Suprapubic skin (tissue), 4 donors: ENCODE measurements at regions not wholly inside any gene's neighbourhood (a gene's known extent, or its start where the extent isn't known, plus 50 kb on each side); places are given as distances from the start of the nearest gene placed in this dataset.
"Not testable (repeated sequence)": the region's sequence is repeated elsewhere in the genome, so short reads cannot be mapped to it uniquely, and the experiment has no call there.

Experiments
- DNase-seq, 2 donors: peaks; one replicate each; pipeline ENCODE4 v3.0.0-alpha.2; 2019; ENCODE audit warnings: low spot score in 2 of 2
- H3K27ac ChIP-seq: fragments of 200-600 bp; sonication (generic); one replicate; pipeline ENCODE4 v1.5.1; 2019
- H3K27me3 ChIP-seq: fragments of 200-600 bp; sonication (generic); one replicate; pipeline ENCODE4 v1.5.1; 2019
- H3K36me3 ChIP-seq: fragments of 200-600 bp; sonication (generic); one replicate; pipeline ENCODE4 v1.5.1; 2019
- H3K4me1 ChIP-seq: fragments of 200-600 bp; sonication (generic); one replicate; pipeline ENCODE4 v1.5.1; 2019
- H3K4me3 ChIP-seq: fragments of 200-600 bp; sonication (generic); one replicate; pipeline ENCODE4 v1.5.1; 2019; ENCODE audit warnings: mild to moderate bottlenecking
- H3K9me3 ChIP-seq: fragments of 200-600 bp; sonication (generic); one replicate; pipeline ENCODE4 v1.5.1; 2019
- CTCF ChIP-seq, 2 donors: fragments of 200-600 bp in 1 of 2; fragments of 450-650 bp in 1 of 2; sonication (generic) in 1 of 2; IDR thresholded peaks; one replicate each; pipeline ENCODE4 v1.5.1; 2016 to 2019; ENCODE audit warnings: antibody characterized with exemption in 2 of 2, mild to moderate bottlenecking in 1 of 2, moderate library complexity in 1 of 2
- EP300 ChIP-seq: sonication (generic); formaldehyde crosslinking; IDR thresholded peaks from one replicate; pipeline ENCODE4 v1.6.1; 2017; ENCODE audit warnings: antibody characterized with exemption
- POLR2A ChIP-seq, 2 donors: fragments of 450-650 bp; IDR thresholded peaks; one replicate each; pipeline ENCODE4 v1.6.1; 2017; ENCODE audit warnings: antibody characterized with exemption in 2 of 2, mild to moderate bottlenecking in 2 of 2, moderate library complexity in 2 of 2
- POLR2AphosphoS5 ChIP-seq, 3 donors: sonication (generic); formaldehyde crosslinking; IDR thresholded peaks; one replicate each; pipeline ENCODE4 v1.6.1; 2017; ENCODE audit warnings: antibody characterized with exemption in 3 of 3
- WGBS: methylation state at CpG from one replicate; pipeline ENCODE4 v1.1.5; 2018; 5-methylcytosine and 5-hydroxymethylcytosine counted together

GRCh38 chr12:38163442-38163801 is 153.2 kb upstream of the ALG10B start:
- Histone ChIP-seq H3K4me1 (no peaks in the 10 kb centered on the region), H3K27ac (no peak overlapping the region), H3K27me3 (no peaks in the 10 kb centered on the region), H3K4me3 (no peak overlapping the region), H3K9me3 (no peaks in the 10 kb centered on the region), H3K36me3 (no peaks in the 10 kb centered on the region)
- no peak for TF ChIP-seq POLR2A (IDR thresholded peaks at IDR 0.05)
- TF ChIP-seq POLR2AphosphoS5 (IDR thresholded peaks at IDR 0.05) = no peak
- WGBS = 89% methylated on average over 28 of the region's 28 CpGs
- no peak for DNase-seq

- H3K9me3 ChIP-seq = no peaks in the 10 kb centered on the region
- WGBS = 81% methylated on average over 2 of the region's 2 CpGs
- H3K36me3 ChIP-seq = no peaks in the 10 kb centered on the region
- no peaks in the 10 kb centered on the region for H3K4me1 ChIP-seq
- H3K4me3 ChIP-seq = no peak overlapping the region
- TF ChIP-seq CTCF (IDR thresholded peaks at IDR 0.05) = no peak
- no peak for TF ChIP-seq EP300
- no peak for TF ChIP-seq POLR2A (IDR thresholded peaks at IDR 0.05)
- no peak for TF ChIP-seq POLR2AphosphoS5 (IDR thresholded peaks at IDR 0.05)
- no peak for DNase-seq
- H3K27me3 ChIP-seq = no peaks in the 10 kb centered on the region
- H3K27ac ChIP-seq = no peak overlapping the region
These were observed 150.3 kb upstream of the ALG10B start for GRCh38 chr12:38166225-38166624.

GRCh38 chr12:38175538-38175937 is 141.0 kb upstream of the ALG10B start:
- Histone ChIP-seq H3K4me3 (no peak overlapping the region), H3K27ac (no peak overlapping the region), H3K4me1 (no peaks in the 10 kb centered on the region), H3K27me3 (no peaks in the 10 kb centered on the region), H3K9me3 (no peaks in the 10 kb centered on the region), H3K36me3 (no peaks in the 10 kb centered on the region)
- TF ChIP-seq EP300 (no peak), POLR2AphosphoS5 (IDR thresholded peaks at IDR 0.05) (no peak), CTCF (IDR thresholded peaks at IDR 0.05) (no peak), POLR2A (IDR thresholded peaks at IDR 0.05) (no peak)
- WGBS = 91% methylated on average over 4 of the region's 4 CpGs
- no peak for DNase-seq

GRCh38 chr12:38183617-38184016 is 133.0 kb upstream of the ALG10B start:
- H3K4me1 ChIP-seq, DNase-seq, H3K36me3 ChIP-seq, H3K27me3 ChIP-seq, H3K9me3 ChIP-seq, H3K4me3 ChIP-seq, H3K27ac ChIP-seq: not testable (repeated sequence)
- WGBS = 86% methylated on average over 1 of the region's 1 CpG

GRCh38 chr12:38197286-38197685 is 119.3 kb upstream of the ALG10B start:
- not testable (repeated sequence) for H3K36me3 ChIP-seq, H3K4me1 ChIP-seq, H3K27me3 ChIP-seq, H3K4me3 ChIP-seq, H3K9me3 ChIP-seq, DNase-seq, H3K27ac ChIP-seq
- WGBS = 80% methylated on average over 1 of the region's 1 CpG

- Histone ChIP-seq H3K36me3 (no peaks in the 10 kb centered on the region), H3K9me3 (no peaks in the 10 kb centered on the region), H3K27ac (no peak overlapping the region), H3K27me3 (no peaks in the 10 kb centered on the region), H3K4me1 (no peaks in the 10 kb centered on the region), H3K4me3 (no peak overlapping the region)
- 92% methylated on average over 33 of the region's 41 CpGs for WGBS
- TF ChIP-seq EP300 = no peak
- TF ChIP-seq CTCF (IDR thresholded peaks at IDR 0.05) = no peak
- TF ChIP-seq POLR2AphosphoS5 (IDR thresholded peaks at IDR 0.05) = no peak
- TF ChIP-seq POLR2A (IDR thresholded peaks at IDR 0.05) = no peak
- DNase-seq = no peak
These were observed 114.9 kb upstream of the ALG10B start for GRCh38 chr12:38201461-38202276.

GRCh38 chr12:38204831-38205230 is 111.7 kb upstream of the ALG10B start:
- no peaks in the 10 kb centered on the region for H3K27me3 ChIP-seq
- H3K4me3 ChIP-seq = no peak overlapping the region
- TF ChIP-seq POLR2A (IDR thresholded peaks at IDR 0.05) (no peak), EP300 (no peak), CTCF (IDR thresholded peaks at IDR 0.05) (no peak), POLR2AphosphoS5 (IDR thresholded peaks at IDR 0.05) (no peak)
- no peak overlapping the region for H3K27ac ChIP-seq
- no peaks in the 10 kb centered on the region for H3K9me3 ChIP-seq
- H3K4me1 ChIP-seq = no peaks in the 10 kb centered on the region
- H3K36me3 ChIP-seq = no peaks in the 10 kb centered on the region
- DNase-seq = no peak
- WGBS = 92% methylated on average over 1 of the region's 1 CpG
